Astrocyte (in vitro differentiated cells and primary cell): ENCODE measurements at regions not wholly inside any gene's neighbourhood (a gene's known extent, or its start where the extent isn't known, plus 50 kb on each side); places are given as distances from the start of the nearest gene placed in this dataset.

Experiments
- EZH2 ChIP-seq: IDR thresholded peaks from 2 replicates; pipeline ENCODE4 v1.6.1; 2012; ENCODE audit warnings: mild to moderate bottlenecking, low read length, inconsistent platforms; ENCODE audit not compliant: insufficient read depth
- TF ChIP-seq, protein P1 (sequence below): IDR thresholded peaks from 2 replicates; pipeline ENCODE4 v1.5.1; 2011; ENCODE audit warnings: low read depth, mild to moderate bottlenecking, inconsistent platforms, low read length, moderate library complexity; ENCODE audit not compliant: insufficient read depth

DNA sequence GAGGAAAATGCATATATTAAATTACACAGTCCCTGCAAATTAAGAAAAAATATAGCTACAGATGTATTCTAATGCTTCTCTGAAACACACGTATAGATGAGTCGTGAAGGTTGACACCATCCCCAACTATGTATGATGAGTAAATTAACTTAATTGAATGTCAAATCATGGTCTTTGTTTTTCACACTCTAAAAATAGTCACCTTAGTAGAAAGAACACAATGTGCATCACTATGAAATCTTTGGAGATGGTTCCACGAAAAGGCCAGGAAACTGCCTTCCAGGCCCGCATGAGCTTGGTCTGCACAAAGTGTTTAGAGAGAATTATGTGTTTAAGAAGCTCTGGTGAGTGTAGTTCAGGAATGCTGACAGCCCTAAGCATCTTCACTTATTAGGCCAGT lies 313.4 kb upstream of the IL12A start:
- TF ChIP-seq EZH2, result no peak
- TF ChIP-seq, protein P1, sequence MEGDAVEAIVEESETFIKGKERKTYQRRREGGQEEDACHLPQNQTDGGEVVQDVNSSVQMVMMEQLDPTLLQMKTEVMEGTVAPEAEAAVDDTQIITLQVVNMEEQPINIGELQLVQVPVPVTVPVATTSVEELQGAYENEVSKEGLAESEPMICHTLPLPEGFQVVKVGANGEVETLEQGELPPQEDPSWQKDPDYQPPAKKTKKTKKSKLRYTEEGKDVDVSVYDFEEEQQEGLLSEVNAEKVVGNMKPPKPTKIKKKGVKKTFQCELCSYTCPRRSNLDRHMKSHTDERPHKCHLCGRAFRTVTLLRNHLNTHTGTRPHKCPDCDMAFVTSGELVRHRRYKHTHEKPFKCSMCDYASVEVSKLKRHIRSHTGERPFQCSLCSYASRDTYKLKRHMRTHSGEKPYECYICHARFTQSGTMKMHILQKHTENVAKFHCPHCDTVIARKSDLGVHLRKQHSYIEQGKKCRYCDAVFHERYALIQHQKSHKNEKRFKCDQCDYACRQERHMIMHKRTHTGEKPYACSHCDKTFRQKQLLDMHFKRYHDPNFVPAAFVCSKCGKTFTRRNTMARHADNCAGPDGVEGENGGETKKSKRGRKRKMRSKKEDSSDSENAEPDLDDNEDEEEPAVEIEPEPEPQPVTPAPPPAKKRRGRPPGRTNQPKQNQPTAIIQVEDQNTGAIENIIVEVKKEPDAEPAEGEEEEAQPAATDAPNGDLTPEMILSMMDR, result no peak
